HG03196 (cell line): ENCODE measurements at regions not wholly inside any gene's neighbourhood (a gene's known extent, or its start where the extent isn't known, plus 50 kb on each side); places are given as distances from the start of the nearest gene placed in this dataset.
"Not testable (repeated sequence)": the region's sequence is repeated elsewhere in the genome, so short reads cannot be mapped to it uniquely, and the experiment has no call there.

Experiments
- ATAC-seq: cut with Tn5 transposase; IDR thresholded peaks from one replicate; pipeline ENCODE4 v1.9.1; 2021; ENCODE audit not compliant: unreplicated experiment

GRCh38 chr12:25682421-25682820 lies 129.3 kb upstream of the LMNTD1 start:
- no peak for ATAC-seq

GRCh38 chr12:25684070-25684469 lies 131.0 kb upstream of the LMNTD1 start:
- ATAC-seq = no peak

- no peak for ATAC-seq
Measured at GRCh38 chr12:25686351-25686750, 133.3 kb upstream of the LMNTD1 start.

- ATAC-seq = no peak
Measured at GRCh38 chr12:25687226-25687625, 134.1 kb upstream of the LMNTD1 start.

GRCh38 chr12:25688851-25689250 lies 135.8 kb upstream of the LMNTD1 start:
- not testable (repeated sequence) for ATAC-seq

GRCh38 chr12:25689996-25690501 lies 137.0 kb upstream of the LMNTD1 start:
- ATAC-seq = no peak

- no peak for ATAC-seq
Measured at GRCh38 chr12:25690996-25691864, 138.1 kb upstream of the LMNTD1 start.

- no peak for ATAC-seq
Measured at GRCh38 chr12:25691865-25692114, 138.7 kb upstream of the LMNTD1 start.

- ATAC-seq = no peak
Measured at GRCh38 chr12:25692115-25693035, 139.3 kb upstream of the LMNTD1 start.

GRCh38 chr12:25694072-25694471 lies 141.0 kb upstream of the LMNTD1 start:
- no peak for ATAC-seq

GRCh38 chr12:25695574-25695973 lies 142.5 kb upstream of the LMNTD1 start:
- no peak for ATAC-seq

- ATAC-seq = no peak
Measured at GRCh38 chr12:25698772-25699171, 145.7 kb upstream of the LMNTD1 start.

GRCh38 chr12:25699454-25699853 lies 146.4 kb upstream of the LMNTD1 start:
- no peak for ATAC-seq

- no peak for ATAC-seq
Measured at GRCh38 chr12:25701290-25701689, 148.2 kb upstream of the LMNTD1 start.

GRCh38 chr12:25702553-25702952 lies 149.5 kb upstream of the LMNTD1 start:
- ATAC-seq = no peak

GRCh38 chr12:25705261-25705660 lies 152.2 kb upstream of the LMNTD1 start:
- ATAC-seq = no peak

- ATAC-seq = not testable (repeated sequence)
Measured at GRCh38 chr12:25706646-25707045, 153.6 kb upstream of the LMNTD1 start.

GRCh38 chr12:25707056-25707455 lies 154.0 kb upstream of the LMNTD1 start:
- ATAC-seq = no peak

- ATAC-seq = no peak
Measured at GRCh38 chr12:25708661-25709060, 155.6 kb upstream of the LMNTD1 start.

- no peak for ATAC-seq
Measured at GRCh38 chr12:25710128-25710527, 157.0 kb upstream of the LMNTD1 start.

- ATAC-seq = not testable (repeated sequence)
Measured at GRCh38 chr12:25710938-25711605, 158.0 kb upstream of the LMNTD1 start.
